Bronchial epithelial cell (primary cell): ENCODE measurements at regions not wholly inside any gene's neighbourhood (a gene's known extent, or its start where the extent isn't known, plus 50 kb on each side); places are given as distances from the start of the nearest gene placed in this dataset.

Experiments
- DNase-seq: peaks from one replicate; pipeline ENCODE4 v3.0.0-alpha.2; 2010; ENCODE audit warnings: low read depth
- FAIRE-seq: peaks from 2 replicates; lab custom pipeline; 2011; peaks lifted over from hg19 to GRCh38; lab: Jason Lieb, UNC
- H3K27me3 ChIP-seq: 2 replicates; pipeline ENCODE4 v1.5.1; 2011; ENCODE audit warnings: low read length; ENCODE audit not compliant: control insufficient read depth, insufficient read depth
- H3K36me3 ChIP-seq: 2 replicates; pipeline ENCODE4 v1.5.1; 2011; ENCODE audit warnings: low read length; ENCODE audit not compliant: control insufficient read depth, insufficient read depth
- H3K4me3 ChIP-seq: 2 replicates; pipeline ENCODE4 v1.5.1; 2011; ENCODE audit warnings: mild to moderate bottlenecking, low read depth, low read length, control low read depth
- CTCF ChIP-seq: IDR thresholded peaks from 2 replicates; pipeline ENCODE4 v1.5.1; 2011; ENCODE audit warnings: mild to moderate bottlenecking, moderate library complexity, low read length, control low read depth, inconsistent platforms; ENCODE audit not compliant: insufficient read depth, severe bottlenecking

GRCh38 chr1:116834595-116834994 is 75.1 kb upstream of the PTGFRN start:
- FAIRE-seq (no peak), DNase-seq (no peak)
- H3K36me3 ChIP-seq: no peaks in the 10 kb centered on the region
- H3K4me3 ChIP-seq: no peak overlapping the region
- no peak for TF ChIP-seq CTCF
- no peaks in the 10 kb centered on the region for H3K27me3 ChIP-seq

- TF ChIP-seq CTCF: no peak
- H3K27me3 ChIP-seq: no peaks in the 10 kb centered on the region
- no peak overlapping the region for H3K4me3 ChIP-seq
- DNase-seq: no peak
- no peaks in the 10 kb centered on the region for H3K36me3 ChIP-seq
- FAIRE-seq: no peak
Measured at GRCh38 chr1:116835161-116835560, 74.6 kb upstream of the PTGFRN start.

GRCh38 chr1:116836099-116836498 is 73.6 kb upstream of the PTGFRN start:
- Histone ChIP-seq H3K27me3 (no peaks in the 10 kb centered on the region), H3K36me3 (no peaks in the 10 kb centered on the region), H3K4me3 (no peak overlapping the region)
- no peak for TF ChIP-seq CTCF
- no peak for FAIRE-seq
- DNase-seq: no peak

- no peak for TF ChIP-seq CTCF
- no peak for FAIRE-seq
Measured at GRCh38 chr1:116841569-116842344, 68.0 kb upstream of the PTGFRN start.

GRCh38 chr1:116842654-116843053 is 67.1 kb upstream of the PTGFRN start:
- FAIRE-seq (no peak), DNase-seq (peak; percentile 25)
- H3K36me3 ChIP-seq: no peaks in the 10 kb centered on the region
- TF ChIP-seq CTCF: peak; percentile 23
- no peaks in the 10 kb centered on the region for H3K27me3 ChIP-seq
- no peak overlapping the region for H3K4me3 ChIP-seq

More at GRCh38 chr1:116841569-116842344, 68.0 kb upstream of the PTGFRN start:
- no peak overlapping the region for H3K4me3 ChIP-seq
- no peak for DNase-seq
- H3K36me3 ChIP-seq: no peaks in the 10 kb centered on the region
- no peaks in the 10 kb centered on the region for H3K27me3 ChIP-seq

GRCh38 chr1:116844775-116845174 is 64.9 kb upstream of the PTGFRN start:
- FAIRE-seq: no peak
- no peaks in the 10 kb centered on the region for H3K27me3 ChIP-seq
- no peak overlapping the region for H3K4me3 ChIP-seq
- no peak for TF ChIP-seq CTCF
- DNase-seq: no peak
- no peaks in the 10 kb centered on the region for H3K36me3 ChIP-seq
